Neural crest cell (in vitro differentiated cells): ENCODE measurements at regions not wholly inside any gene's neighbourhood (a gene's known extent, or its start where the extent isn't known, plus 50 kb on each side); places are given as distances from the start of the nearest gene placed in this dataset.

Experiments
- DNase-seq: peaks from one replicate; pipeline ENCODE4 v3.0.0; 2021; ENCODE audit warnings: low read depth, mixed read lengths, low spot score
- H3K27ac Mint-ChIP-seq: one replicate; pipeline ENCODE4 v1.8.0; 2021; ENCODE audit warnings: mild to moderate bottlenecking, mixed read lengths; ENCODE audit not compliant: unreplicated experiment
- H3K27me3 Mint-ChIP-seq: 2 replicates; pipeline ENCODE4 v1.8.0; 2021; ENCODE audit warnings: low read depth, mild to moderate bottlenecking, mixed read lengths
- H3K36me3 Mint-ChIP-seq: 2 replicates; pipeline ENCODE4 v1.8.0; 2021; ENCODE audit warnings: low read depth, mild to moderate bottlenecking, mixed read lengths
- H3K4me1 Mint-ChIP-seq: 2 replicates; pipeline ENCODE4 v1.8.0; 2021; ENCODE audit warnings: mixed read lengths
- H3K4me3 Mint-ChIP-seq: one replicate; pipeline ENCODE4 v1.8.0; 2021; ENCODE audit warnings: mild to moderate bottlenecking, mixed read lengths
- H3K9me3 Mint-ChIP-seq: 2 replicates; pipeline ENCODE4 v1.8.0; 2021; ENCODE audit warnings: mixed read lengths
- TF ChIP-seq, protein P1 (sequence below): fragments of 200-600 bp; sonication (generic); conservative IDR thresholded peaks from 2 replicates; pipeline ENCODE4 v1.5.0; 2021; ENCODE audit warnings: antibody characterized with exemption, mild to moderate bottlenecking

GRCh38 chr2:39571111-39571731 is 94.5 kb upstream of the TMEM178A start:
- Mint-ChIP-seq H3K9me3 (no peaks in the 10 kb centered on the region), H3K4me3 (no peak overlapping the region), H3K27ac (no peak overlapping the region), H3K36me3 (no peaks in the 10 kb centered on the region), H3K4me1 (peaks cover 28% of the 10 kb centered on the region), H3K27me3 (no peaks in the 10 kb centered on the region)
- no peak for DNase-seq
- TF ChIP-seq, protein P1, sequence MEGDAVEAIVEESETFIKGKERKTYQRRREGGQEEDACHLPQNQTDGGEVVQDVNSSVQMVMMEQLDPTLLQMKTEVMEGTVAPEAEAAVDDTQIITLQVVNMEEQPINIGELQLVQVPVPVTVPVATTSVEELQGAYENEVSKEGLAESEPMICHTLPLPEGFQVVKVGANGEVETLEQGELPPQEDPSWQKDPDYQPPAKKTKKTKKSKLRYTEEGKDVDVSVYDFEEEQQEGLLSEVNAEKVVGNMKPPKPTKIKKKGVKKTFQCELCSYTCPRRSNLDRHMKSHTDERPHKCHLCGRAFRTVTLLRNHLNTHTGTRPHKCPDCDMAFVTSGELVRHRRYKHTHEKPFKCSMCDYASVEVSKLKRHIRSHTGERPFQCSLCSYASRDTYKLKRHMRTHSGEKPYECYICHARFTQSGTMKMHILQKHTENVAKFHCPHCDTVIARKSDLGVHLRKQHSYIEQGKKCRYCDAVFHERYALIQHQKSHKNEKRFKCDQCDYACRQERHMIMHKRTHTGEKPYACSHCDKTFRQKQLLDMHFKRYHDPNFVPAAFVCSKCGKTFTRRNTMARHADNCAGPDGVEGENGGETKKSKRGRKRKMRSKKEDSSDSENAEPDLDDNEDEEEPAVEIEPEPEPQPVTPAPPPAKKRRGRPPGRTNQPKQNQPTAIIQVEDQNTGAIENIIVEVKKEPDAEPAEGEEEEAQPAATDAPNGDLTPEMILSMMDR, result no peak

- no peak overlapping the region for H3K4me3 Mint-ChIP-seq
- DNase-seq, result no peak
- no peaks in the 10 kb centered on the region for H3K27me3 Mint-ChIP-seq
- H3K36me3 Mint-ChIP-seq, result no peaks in the 10 kb centered on the region
- peaks cover 27% of the 10 kb centered on the region for H3K4me1 Mint-ChIP-seq
- no peak overlapping the region for H3K27ac Mint-ChIP-seq
- H3K9me3 Mint-ChIP-seq, result no peaks in the 10 kb centered on the region
- TF ChIP-seq, protein P1, result no peak
These were observed 92.4 kb upstream of the TMEM178A start for GRCh38 chr2:39573276-39573675.

GRCh38 chr2:39581866-39582265 is 83.9 kb upstream of the TMEM178A start:
- no peak for DNase-seq
- H3K36me3 Mint-ChIP-seq, result peaks cover 13% of the 10 kb centered on the region
- peaks cover 12% of the 10 kb centered on the region for H3K9me3 Mint-ChIP-seq
- TF ChIP-seq, protein P1, result no peak
- no peak overlapping the region for H3K27ac Mint-ChIP-seq
- no peaks in the 10 kb centered on the region for H3K27me3 Mint-ChIP-seq
- H3K4me1 Mint-ChIP-seq, result peaks cover 19% of the 10 kb centered on the region
- H3K4me3 Mint-ChIP-seq, result no peak overlapping the region

GRCh38 chr2:39583213-39583612 is 82.5 kb upstream of the TMEM178A start:
- TF ChIP-seq, protein P1, result no peak
- peaks cover 19% of the 10 kb centered on the region for H3K36me3 Mint-ChIP-seq
- H3K27me3 Mint-ChIP-seq, result no peaks in the 10 kb centered on the region
- no peak overlapping the region for H3K27ac Mint-ChIP-seq
- peaks cover 19% of the 10 kb centered on the region for H3K4me1 Mint-ChIP-seq
- no peak overlapping the region for H3K4me3 Mint-ChIP-seq
- peaks cover 19% of the 10 kb centered on the region for H3K9me3 Mint-ChIP-seq
- no peak for DNase-seq

DNA sequence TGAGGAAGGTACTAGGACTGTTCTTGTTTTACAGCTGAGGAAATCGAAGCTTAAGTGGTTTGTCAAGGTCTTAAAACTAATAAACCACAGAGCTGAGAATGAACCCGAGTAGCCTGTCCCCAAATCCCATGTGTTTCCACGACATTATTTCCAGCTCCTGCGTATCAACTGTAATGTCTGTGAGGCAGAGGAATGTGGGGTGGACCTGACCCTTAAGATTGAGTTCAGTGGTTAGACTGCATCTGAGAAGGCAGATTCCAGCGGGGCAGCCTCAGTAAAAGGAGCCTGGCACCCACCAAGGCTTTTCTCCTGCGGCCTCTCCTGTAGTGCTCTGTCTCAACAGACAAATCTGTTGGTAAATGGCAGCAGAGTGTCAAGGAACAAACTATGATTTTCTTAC is 81.9 kb upstream of the TMEM178A start:
- no peak for DNase-seq
- H3K27ac Mint-ChIP-seq, result no peak overlapping the region
- H3K9me3 Mint-ChIP-seq, result peaks cover 19% of the 10 kb centered on the region
- H3K4me3 Mint-ChIP-seq, result no peak overlapping the region
- TF ChIP-seq, protein P1, result no peak
- H3K4me1 Mint-ChIP-seq, result peaks cover 19% of the 10 kb centered on the region
- peaks cover 19% of the 10 kb centered on the region for H3K36me3 Mint-ChIP-seq
- H3K27me3 Mint-ChIP-seq, result no peaks in the 10 kb centered on the region
